ENCODE measurements at regions not wholly inside any gene's neighbourhood (a gene's known extent, or its start where the extent isn't known, plus 50 kb on each side); places are given as distances from the start of the nearest gene placed in this dataset.

DNA sequence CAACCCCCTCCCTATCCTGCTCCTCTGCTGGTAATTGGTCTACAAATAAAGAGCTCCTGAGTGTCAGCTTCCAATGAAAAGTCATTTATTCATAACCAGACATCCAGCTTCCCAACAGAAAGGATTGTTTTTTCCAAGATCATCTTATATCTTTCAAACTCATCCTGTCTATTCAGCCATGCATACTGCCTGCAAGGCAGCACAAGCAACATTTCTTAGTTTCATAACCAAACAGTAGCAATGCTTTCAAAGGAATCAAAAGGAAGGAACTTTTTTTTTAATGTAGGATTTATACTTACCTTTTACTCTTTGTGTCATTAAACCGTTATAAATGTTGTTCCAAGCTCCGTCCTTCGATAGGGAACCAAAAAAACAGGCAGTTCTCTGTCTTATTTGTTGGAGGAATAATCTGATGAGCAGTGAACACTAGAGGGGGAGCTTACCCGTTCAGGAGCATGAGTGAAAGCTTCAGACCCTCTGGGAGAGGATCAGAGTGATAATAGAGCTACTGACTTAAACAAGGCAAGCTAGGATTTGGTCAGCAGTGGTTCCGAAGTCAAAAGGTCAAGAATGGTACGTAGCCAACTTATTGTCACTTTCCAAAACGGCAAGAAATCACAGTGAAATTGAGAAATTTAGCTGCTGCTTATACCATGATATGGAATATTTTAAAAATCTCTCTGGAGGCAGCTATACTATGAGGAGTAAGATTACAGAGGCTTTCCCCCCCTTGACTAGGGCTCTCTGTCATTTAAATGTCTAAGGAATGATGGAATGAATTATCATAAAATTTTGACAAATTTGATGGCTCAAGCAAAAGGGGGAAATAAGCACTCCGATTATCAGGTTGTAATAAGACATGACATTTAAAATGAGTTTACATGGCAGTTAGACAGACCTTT is 892.9 kb downstream of the NR2F1-AS1 start:
- TF ChIP-seq, protein P1, sequence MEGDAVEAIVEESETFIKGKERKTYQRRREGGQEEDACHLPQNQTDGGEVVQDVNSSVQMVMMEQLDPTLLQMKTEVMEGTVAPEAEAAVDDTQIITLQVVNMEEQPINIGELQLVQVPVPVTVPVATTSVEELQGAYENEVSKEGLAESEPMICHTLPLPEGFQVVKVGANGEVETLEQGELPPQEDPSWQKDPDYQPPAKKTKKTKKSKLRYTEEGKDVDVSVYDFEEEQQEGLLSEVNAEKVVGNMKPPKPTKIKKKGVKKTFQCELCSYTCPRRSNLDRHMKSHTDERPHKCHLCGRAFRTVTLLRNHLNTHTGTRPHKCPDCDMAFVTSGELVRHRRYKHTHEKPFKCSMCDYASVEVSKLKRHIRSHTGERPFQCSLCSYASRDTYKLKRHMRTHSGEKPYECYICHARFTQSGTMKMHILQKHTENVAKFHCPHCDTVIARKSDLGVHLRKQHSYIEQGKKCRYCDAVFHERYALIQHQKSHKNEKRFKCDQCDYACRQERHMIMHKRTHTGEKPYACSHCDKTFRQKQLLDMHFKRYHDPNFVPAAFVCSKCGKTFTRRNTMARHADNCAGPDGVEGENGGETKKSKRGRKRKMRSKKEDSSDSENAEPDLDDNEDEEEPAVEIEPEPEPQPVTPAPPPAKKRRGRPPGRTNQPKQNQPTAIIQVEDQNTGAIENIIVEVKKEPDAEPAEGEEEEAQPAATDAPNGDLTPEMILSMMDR (IDR thresholded peaks at IDR 0.05; ENCODE audit: unreplicated experiment), result no peak
- Mint-ChIP-seq H3K27ac (ENCODE audit: unreplicated experiment) (no peak overlapping the region), H3K36me3 (ENCODE audit: insufficient read depth, unreplicated experiment) (no peaks in the 10 kb centered on the region), H3K9me3 (ENCODE audit: low read depth, unreplicated experiment) (peaks cover 4% of the 10 kb centered on the region), H3K4me3 (ENCODE audit: low read depth, unreplicated experiment) (no peak overlapping the region), H3K4me1 (ENCODE audit: low read depth, unreplicated experiment) (no peaks in the 10 kb centered on the region), H3K27me3 (ENCODE audit: unreplicated experiment) (no peaks in the 10 kb centered on the region)
- CTCF ChIA-PET, result interaction anchor here (0.5 to 0.8 kb wide), 3 partner anchors 151 to 1113 kb away, joined by 3 to 4 read pairs (median 3); no protein-coding TSS in a partner anchor
- no TSS peak for BruUV-seq (replicated peaks)
- intact Hi-C loops (cut with micrococcal nuclease; ENCODE audit: unreplicated experiment), result no loop called here
- DNase-seq, result peak; percentile 3

DNA sequence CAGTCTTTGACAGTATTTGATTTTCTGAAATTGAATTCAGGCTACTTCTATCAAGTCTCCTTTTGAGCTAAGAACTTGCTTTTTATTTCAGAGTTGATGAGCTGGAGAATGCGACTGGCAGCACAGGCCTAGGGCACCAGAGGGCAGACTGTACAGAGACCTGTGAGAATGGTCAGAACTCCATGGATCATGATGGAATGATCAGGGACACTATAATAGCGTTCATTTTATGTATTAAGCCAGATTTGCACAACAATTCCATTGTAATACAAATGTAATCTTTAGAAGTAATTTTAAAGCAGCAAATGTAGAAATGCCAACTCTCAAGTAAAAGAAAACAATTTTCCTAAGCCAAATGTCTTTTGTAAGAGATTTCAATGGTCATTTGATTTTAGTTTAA is 902.4 kb downstream of the NR2F1-AS1 start:
- TF ChIP-seq, protein P1 (IDR thresholded peaks at IDR 0.05; ENCODE audit: unreplicated experiment), result no peak
- Mint-ChIP-seq H3K27ac (ENCODE audit: unreplicated experiment) (no peak overlapping the region), H3K36me3 (ENCODE audit: insufficient read depth, unreplicated experiment) (no peaks in the 10 kb centered on the region), H3K27me3 (ENCODE audit: unreplicated experiment) (no peaks in the 10 kb centered on the region), H3K4me1 (ENCODE audit: low read depth, unreplicated experiment) (no peaks in the 10 kb centered on the region), H3K9me3 (ENCODE audit: low read depth, unreplicated experiment) (no peaks in the 10 kb centered on the region), H3K4me3 (ENCODE audit: low read depth, unreplicated experiment) (no peak overlapping the region)
- CTCF ChIA-PET, result interaction anchor here (0.7 to 1.0 kb wide), 3 partner anchors 160 to 1123 kb away, joined by 3 to 5 read pairs (median 3); no protein-coding TSS in a partner anchor
- BruUV-seq (replicated peaks), result no TSS peak
- peak; percentile 45 for DNase-seq
- intact Hi-C loops (cut with micrococcal nuclease; ENCODE audit: unreplicated experiment), result loop anchor here (1.0 to 10.0 kb wide), 2 partner anchors 160 to 364 kb away; no protein-coding TSS in a partner anchor

DNA sequence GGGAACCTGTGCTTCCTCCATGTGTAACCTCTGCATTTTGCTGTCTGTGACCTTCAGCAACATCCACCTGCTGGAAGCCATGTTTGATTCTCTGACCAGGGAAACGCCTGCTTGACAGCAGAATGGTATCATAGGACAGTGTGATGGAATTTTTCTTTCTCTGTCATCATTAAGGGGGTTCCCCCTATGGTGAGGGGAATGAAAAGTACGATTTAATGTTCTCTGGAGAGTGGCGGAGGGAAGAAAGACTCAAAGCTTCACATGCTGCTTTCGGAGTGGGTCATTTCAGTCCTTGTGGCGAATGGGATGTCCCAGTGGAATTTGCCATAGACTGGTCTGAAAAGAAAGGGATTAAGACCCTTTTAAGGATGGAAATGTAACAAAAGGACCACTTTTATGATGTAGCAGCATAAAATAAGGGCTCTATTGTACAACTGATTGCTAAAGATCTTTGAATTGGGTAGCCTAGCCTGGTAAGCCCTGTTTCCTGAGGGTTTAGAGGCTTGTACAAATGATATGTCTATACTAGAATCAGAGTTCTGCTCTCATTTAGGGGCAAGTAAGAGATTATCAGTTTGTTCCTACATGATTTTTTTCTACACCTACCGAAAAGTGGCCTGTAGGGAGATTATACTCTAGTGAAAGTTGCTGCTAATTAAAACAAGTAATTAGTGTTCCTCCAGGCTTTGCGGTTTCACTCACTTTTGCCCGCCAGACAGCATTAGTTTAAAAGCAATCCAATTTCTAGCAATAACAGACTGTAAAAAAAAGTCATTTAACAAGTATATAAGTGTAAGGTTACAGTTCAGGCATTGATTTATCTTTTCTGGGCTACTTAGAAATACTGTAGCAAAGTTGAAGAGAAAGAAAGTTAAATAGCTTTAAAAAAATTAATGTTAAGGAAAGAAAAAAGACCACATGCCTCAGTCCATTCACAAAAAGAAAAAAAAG is 904.5 kb downstream of the NR2F1-AS1 start:
- H3K27ac Mint-ChIP-seq (ENCODE audit: unreplicated experiment), result no peak overlapping the region
- no TSS peak for BruUV-seq (replicated peaks)
- H3K36me3 Mint-ChIP-seq (ENCODE audit: insufficient read depth, unreplicated experiment), result no peaks in the 10 kb centered on the region
- no peak for DNase-seq
- no peaks in the 10 kb centered on the region for H3K4me1 Mint-ChIP-seq (ENCODE audit: low read depth, unreplicated experiment)
- H3K27me3 Mint-ChIP-seq (ENCODE audit: unreplicated experiment), result no peaks in the 10 kb centered on the region
- no peak overlapping the region for H3K4me3 Mint-ChIP-seq (ENCODE audit: low read depth, unreplicated experiment)
- no peaks in the 10 kb centered on the region for H3K9me3 Mint-ChIP-seq (ENCODE audit: low read depth, unreplicated experiment)
- intact Hi-C loops (cut with micrococcal nuclease; ENCODE audit: unreplicated experiment), result loop anchor here (10.0 kb wide), 1 partner anchor 362 kb away; no protein-coding TSS in a partner anchor
- CTCF ChIA-PET, result interaction anchor here (1.0 kb wide), 1 partner anchor 11 kb away, joined by 3 read pairs; no protein-coding TSS in a partner anchor
- TF ChIP-seq, protein P1 (IDR thresholded peaks at IDR 0.05; ENCODE audit: unreplicated experiment), result no peak

DNA sequence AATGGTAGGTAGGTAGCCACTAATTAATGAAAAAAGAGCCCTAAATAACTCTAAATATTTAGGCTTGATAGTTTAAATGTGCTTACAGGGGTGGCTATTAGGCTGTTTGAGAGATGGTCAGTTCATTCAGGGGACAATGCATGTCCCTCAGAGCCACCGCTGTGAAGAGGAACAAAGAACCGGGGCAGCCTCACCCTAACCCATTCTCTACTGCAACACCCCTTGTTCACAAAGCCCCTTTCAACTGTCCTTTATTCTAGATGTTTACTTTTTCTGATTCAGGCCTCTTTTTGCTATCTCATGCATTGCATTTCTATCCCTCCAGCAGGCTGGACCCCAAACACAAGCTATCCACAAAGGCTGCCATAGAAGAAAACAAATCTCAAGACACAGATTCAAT is 906.7 kb downstream of the NR2F1-AS1 start:
- H3K36me3 Mint-ChIP-seq (ENCODE audit: insufficient read depth, unreplicated experiment), result no peaks in the 10 kb centered on the region
- no peaks in the 10 kb centered on the region for H3K9me3 Mint-ChIP-seq (ENCODE audit: low read depth, unreplicated experiment)
- intact Hi-C loops (cut with micrococcal nuclease; ENCODE audit: unreplicated experiment), result loop anchor here (10.0 kb wide), 1 partner anchor 360 kb away; no protein-coding TSS in a partner anchor
- H3K27me3 Mint-ChIP-seq (ENCODE audit: unreplicated experiment), result no peaks in the 10 kb centered on the region
- H3K4me3 Mint-ChIP-seq (ENCODE audit: low read depth, unreplicated experiment), result no peak overlapping the region
- H3K4me1 Mint-ChIP-seq (ENCODE audit: low read depth, unreplicated experiment), result no peaks in the 10 kb centered on the region
- H3K27ac Mint-ChIP-seq (ENCODE audit: unreplicated experiment), result no peak overlapping the region
- no TSS peak for BruUV-seq (replicated peaks)
- CTCF ChIA-PET, result no interaction called here
- TF ChIP-seq, protein P1 (IDR thresholded peaks at IDR 0.05; ENCODE audit: unreplicated experiment), result no peak
- DNase-seq, result no peak
